H9 (cell line): ENCODE measurements at regions not wholly inside any gene's neighbourhood (a gene's known extent, or its start where the extent isn't known, plus 50 kb on each side); places are given as distances from the start of the nearest gene placed in this dataset.

Experiments
- DNase-seq: peaks from one replicate; pipeline ENCODE4 v3.0.0-alpha.2; 2017
- H2AFZ ChIP-seq: one replicate; pipeline ENCODE4 v1.6.1; 2013; ENCODE audit warnings: mild to moderate bottlenecking, low read length, control low read depth, moderate library complexity
- H2AK5ac ChIP-seq: 2 replicates; pipeline ENCODE4 v1.6.1; 2013; ENCODE audit warnings: low read length, control low read depth, mixed read lengths; ENCODE audit not compliant: insufficient read length
- H2BK120ac ChIP-seq: one replicate; pipeline ENCODE4 v1.6.1; 2013; ENCODE audit warnings: low read depth, mild to moderate bottlenecking, low read length, control low read depth, inconsistent platforms; ENCODE audit not compliant: poor library complexity, severe bottlenecking
- H2BK12ac ChIP-seq: 2 replicates; pipeline ENCODE4 v1.6.1; 2013; ENCODE audit warnings: low read length, control low read depth, mixed read lengths, low read depth; ENCODE audit not compliant: insufficient read length
- H2BK15ac ChIP-seq: 2 replicates; pipeline ENCODE4 v1.6.1; 2013; ENCODE audit warnings: low read depth, low read length, control low read depth
- H2BK20ac ChIP-seq: one replicate; pipeline ENCODE4 v1.6.1; 2013; ENCODE audit warnings: low read depth, mild to moderate bottlenecking, low read length, control low read depth, inconsistent platforms; ENCODE audit not compliant: poor library complexity, severe bottlenecking
- H2BK5ac ChIP-seq: 2 replicates; pipeline ENCODE4 v1.6.1; 2013; ENCODE audit warnings: low read length, control low read depth, mixed read lengths; ENCODE audit not compliant: insufficient read length
- H3K14ac ChIP-seq: 2 replicates; pipeline ENCODE4 v1.6.1; 2013; ENCODE audit warnings: low read length, control low read depth; ENCODE audit not compliant: insufficient read depth
- H3K18ac ChIP-seq: 2 replicates; pipeline ENCODE4 v1.6.1; 2013; ENCODE audit warnings: low read depth, mild to moderate bottlenecking, mixed read lengths, low read length, control low read depth; ENCODE audit not compliant: insufficient read length
- H3K23ac ChIP-seq: 2 replicates; pipeline ENCODE4 v1.6.1; 2013; ENCODE audit warnings: low read length, control low read depth, mixed read lengths, low read depth; ENCODE audit not compliant: insufficient read length
- H3K23me2 ChIP-seq: 2 replicates; pipeline ENCODE4 v1.6.1; 2013; ENCODE audit warnings: low read depth, mild to moderate bottlenecking, mixed read lengths, low read length, control low read depth; ENCODE audit not compliant: insufficient read length, poor library complexity, severe bottlenecking
- H3K27ac ChIP-seq: 2 replicates; pipeline ENCODE4 v1.5.1; 2013; ENCODE audit warnings: low read length, control low read depth, mixed read lengths, low read depth; ENCODE audit not compliant: insufficient read length
- H3K27me3 ChIP-seq: 2 replicates; pipeline ENCODE4 v1.6.1; 2013; ENCODE audit warnings: low read length, control low read depth, inconsistent platforms; ENCODE audit not compliant: insufficient read depth
- H3K4ac ChIP-seq: 2 replicates; pipeline ENCODE4 v1.6.1; 2013; ENCODE audit warnings: low read depth, mild to moderate bottlenecking, control low read depth, inconsistent platforms, low read length, moderate library complexity
- H3K4me1 ChIP-seq: 2 replicates; pipeline ENCODE4 v1.6.1; 2013; ENCODE audit warnings: low read length, control low read depth, inconsistent platforms; ENCODE audit not compliant: insufficient read depth
- H3K4me2 ChIP-seq: 2 replicates; pipeline ENCODE4 v1.6.1; 2013; ENCODE audit warnings: low read length, control low read depth, mixed read lengths; ENCODE audit not compliant: insufficient read length, insufficient read depth
- H3K56ac ChIP-seq: 2 replicates; pipeline ENCODE4 v1.6.1; 2013; ENCODE audit warnings: low read depth, mild to moderate bottlenecking, mixed read lengths, low read length, control low read depth; ENCODE audit not compliant: insufficient read length
- H3K79me1 ChIP-seq: 2 replicates; pipeline ENCODE4 v1.6.1; 2013; ENCODE audit warnings: low read depth, mild to moderate bottlenecking, moderate library complexity, low read length, control low read depth, inconsistent platforms; ENCODE audit not compliant: insufficient read depth, poor library complexity, severe bottlenecking
- H3K79me2 ChIP-seq: 2 replicates; pipeline ENCODE4 v1.6.1; 2013; ENCODE audit warnings: low read length, control low read depth, inconsistent platforms; ENCODE audit not compliant: insufficient read depth
- H3K9ac ChIP-seq: 2 replicates; pipeline ENCODE4 v1.6.1; 2013; ENCODE audit warnings: low read length, control low read depth, mixed read lengths; ENCODE audit not compliant: insufficient read length; ENCODE audit errors: extremely low read depth
- H3K9me3 ChIP-seq: one replicate; pipeline ENCODE4 v1.6.1; 2013; ENCODE audit warnings: low read depth, low read length, inconsistent platforms; ENCODE audit not compliant: control insufficient read depth
- H3T11ph ChIP-seq: one replicate; pipeline ENCODE4 v1.6.1; 2013; ENCODE audit warnings: mild to moderate bottlenecking, low read length, control low read depth, inconsistent platforms
- H4K20me1 ChIP-seq: one replicate; pipeline ENCODE4 v1.6.1; 2013; ENCODE audit not compliant: control insufficient read depth, insufficient read length, insufficient read depth
- H4K5ac ChIP-seq: 2 replicates; pipeline ENCODE4 v1.6.1; 2013; ENCODE audit warnings: low read depth, mild to moderate bottlenecking, mixed read lengths, low read length, control low read depth; ENCODE audit not compliant: insufficient read length
- H4K8ac ChIP-seq: replicated peaks from 2 replicates; pipeline ENCODE4 v1.6.1; 2013; ENCODE audit warnings: low read length, control low read depth, mixed read lengths, low read depth; ENCODE audit not compliant: insufficient read length
- H4K91ac ChIP-seq: 2 replicates; pipeline ENCODE4 v1.6.1; 2013; ENCODE audit warnings: low read depth, mild to moderate bottlenecking, moderate library complexity, mixed read lengths, low read length, control low read depth; ENCODE audit not compliant: insufficient read length
- H3K27ac Mint-ChIP-seq, 3 experiments: 2 replicates in 2 of 3; 3 replicates in 1 of 3; pipeline ENCODE4 v1.8.0; 2020 to 2021; ENCODE audit warnings: mixed read lengths in 3 of 3, mild to moderate bottlenecking in 1 of 3, moderate library complexity in 1 of 3
- H3K27me3 Mint-ChIP-seq: 2 replicates; pipeline ENCODE4 v1.8.0; 2021; ENCODE audit warnings: low read depth, mild to moderate bottlenecking, moderate library complexity, mixed read lengths
- H3K36me3 Mint-ChIP-seq, 3 experiments: 2 replicates in 2 of 3; 3 replicates in 1 of 3; pipeline ENCODE4 v1.8.0; 2020 to 2021; ENCODE audit warnings: low read depth in 3 of 3, mixed read lengths in 3 of 3; ENCODE audit not compliant: insufficient read depth in 1 of 3
- H3K4me1 Mint-ChIP-seq, 2 experiments: 2 replicates each; pipeline ENCODE4 v1.8.0; 2020; ENCODE audit warnings: mixed read lengths in 2 of 2
- H3K4me3 Mint-ChIP-seq, 2 experiments: 2 replicates in 1 of 2; 3 replicates in 1 of 2; pipeline ENCODE4 v1.8.0; 2020 to 2021; ENCODE audit warnings: mild to moderate bottlenecking in 2 of 2, mixed read lengths in 2 of 2, moderate library complexity in 1 of 2
- H3K9me3 Mint-ChIP-seq, 2 experiments: 2 replicates in 1 of 2; 3 replicates in 1 of 2; pipeline ENCODE4 v1.8.0; 2020; ENCODE audit warnings: mild to moderate bottlenecking in 2 of 2, mixed read lengths in 2 of 2, moderate library complexity in 1 of 2
- whole genome bisulfite sequencing: extraction: QIAGEN DNeasy Blood & Tissue Kit; methylation state at CpG from one replicate; pipeline ENCODE4 v1.1.7; 2013; ENCODE audit warnings: missing lambda C conversion rate, low lambda C conversion rate, mixed read lengths; ENCODE audit not compliant: insufficient read length; ENCODE audit errors: extremely low coverage; 5-methylcytosine and 5-hydroxymethylcytosine counted together
- TF ChIP-seq, protein P1 (sequence below): fragments of 200-600 bp; sonication (generic); conservative IDR thresholded peaks from 3 replicates; pipeline ENCODE4 v1.8.0; 2021; ENCODE audit warnings: antibody characterized with exemption, mild to moderate bottlenecking

DNA sequence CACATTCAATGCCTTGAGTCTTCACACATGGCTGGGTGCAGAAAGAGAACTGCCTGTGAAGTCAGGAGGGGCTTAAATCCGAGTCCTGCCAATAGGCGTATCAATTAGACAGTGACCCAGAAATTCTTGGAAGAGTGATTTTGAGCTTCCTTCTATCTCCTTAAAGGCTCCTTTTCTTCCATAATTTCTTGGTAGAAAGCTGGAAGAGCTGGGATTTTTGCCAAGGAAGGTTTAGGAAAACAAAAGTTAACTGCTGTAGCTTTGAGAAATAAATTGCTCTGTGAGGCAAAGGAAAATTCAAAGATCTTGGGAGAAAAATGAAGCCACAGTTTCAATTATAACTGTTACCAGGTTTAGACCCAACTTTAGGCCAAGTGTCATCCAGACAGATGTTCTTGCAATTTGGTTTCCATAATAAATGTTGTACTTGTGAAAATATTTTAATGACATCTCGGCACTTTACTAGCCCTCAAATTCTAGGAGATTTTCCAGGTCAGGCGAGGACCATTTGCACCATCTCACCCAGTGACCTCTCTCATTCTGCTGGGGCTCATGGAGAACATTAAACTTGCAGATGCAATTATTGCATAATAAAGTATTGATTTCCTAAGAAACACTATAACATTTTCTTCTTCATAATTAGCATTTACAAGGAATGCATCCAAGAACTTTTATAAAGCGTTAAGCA is 329.7 kb upstream of the MEIS1 start:
- WGBS = no CpG with 5 or more reads among the region's 5 CpGs
- peaks cover 0 to 9% of the 10 kb centered on the region in 2 experiments; a peak in 3 of 4 replicates for H3K4me1 Mint-ChIP-seq

More for the DNA sequence above, 329.7 kb upstream of the MEIS1 start:
- H2AK5ac ChIP-seq = no peak overlapping the region
- no peak overlapping the region for H3K18ac ChIP-seq
- no peak overlapping the region for H4K91ac ChIP-seq
- no peak overlapping the region for H3K23ac ChIP-seq
- no peak overlapping the region for H3K4ac ChIP-seq
- no peak overlapping the region for H2BK15ac ChIP-seq
- TF ChIP-seq, protein P1, sequence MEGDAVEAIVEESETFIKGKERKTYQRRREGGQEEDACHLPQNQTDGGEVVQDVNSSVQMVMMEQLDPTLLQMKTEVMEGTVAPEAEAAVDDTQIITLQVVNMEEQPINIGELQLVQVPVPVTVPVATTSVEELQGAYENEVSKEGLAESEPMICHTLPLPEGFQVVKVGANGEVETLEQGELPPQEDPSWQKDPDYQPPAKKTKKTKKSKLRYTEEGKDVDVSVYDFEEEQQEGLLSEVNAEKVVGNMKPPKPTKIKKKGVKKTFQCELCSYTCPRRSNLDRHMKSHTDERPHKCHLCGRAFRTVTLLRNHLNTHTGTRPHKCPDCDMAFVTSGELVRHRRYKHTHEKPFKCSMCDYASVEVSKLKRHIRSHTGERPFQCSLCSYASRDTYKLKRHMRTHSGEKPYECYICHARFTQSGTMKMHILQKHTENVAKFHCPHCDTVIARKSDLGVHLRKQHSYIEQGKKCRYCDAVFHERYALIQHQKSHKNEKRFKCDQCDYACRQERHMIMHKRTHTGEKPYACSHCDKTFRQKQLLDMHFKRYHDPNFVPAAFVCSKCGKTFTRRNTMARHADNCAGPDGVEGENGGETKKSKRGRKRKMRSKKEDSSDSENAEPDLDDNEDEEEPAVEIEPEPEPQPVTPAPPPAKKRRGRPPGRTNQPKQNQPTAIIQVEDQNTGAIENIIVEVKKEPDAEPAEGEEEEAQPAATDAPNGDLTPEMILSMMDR = no peak
- no peak overlapping the region for H4K5ac ChIP-seq
- no peak overlapping the region for H4K8ac ChIP-seq
- H3K4me1 ChIP-seq = no peaks in the 10 kb centered on the region
- H3K27ac Mint-ChIP-seq = no peak overlapping the region
- no peak overlapping the region for H2BK5ac ChIP-seq
- no peaks in the 10 kb centered on the region for H3K23me2 ChIP-seq
- H3K14ac ChIP-seq = no peak overlapping the region
- H3K27me3 Mint-ChIP-seq = no peaks in the 10 kb centered on the region
- no peaks in the 10 kb centered on the region for H3K79me2 ChIP-seq
- H3K9ac ChIP-seq = no peak overlapping the region
- H3K79me1 ChIP-seq = no peaks in the 10 kb centered on the region
- H3K27me3 ChIP-seq = no peaks in the 10 kb centered on the region
- H3K9me3 Mint-ChIP-seq = no peaks in the 10 kb centered on the region
- no peak overlapping the region for H2BK20ac ChIP-seq
- H2BK12ac ChIP-seq = no peak overlapping the region
- no peaks in the 10 kb centered on the region; a peak in 1 of 7 replicates for H3K36me3 Mint-ChIP-seq
- DNase-seq = no peak
- H3K56ac ChIP-seq = no peak overlapping the region
- H3K27ac ChIP-seq = no peak overlapping the region
- H3K9me3 ChIP-seq = no peaks in the 10 kb centered on the region
- H3T11ph ChIP-seq = no peak overlapping the region
- no peak overlapping the region for H2AFZ ChIP-seq
- H3K4me2 ChIP-seq = no peak overlapping the region
- no peak overlapping the region for H2BK120ac ChIP-seq
- no peak overlapping the region for H3K4me3 Mint-ChIP-seq
- H4K20me1 ChIP-seq = no peaks in the 10 kb centered on the region
